Type B pancreatic cell (in vitro differentiated cells): ENCODE measurements at regions not wholly inside any gene's neighbourhood (a gene's known extent, or its start where the extent isn't known, plus 50 kb on each side); places are given as distances from the start of the nearest gene placed in this dataset.

Source experiments
- DNase-seq: peaks from one replicate; pipeline ENCODE4 v3.0.0; 2021; ENCODE audit warnings: mixed read lengths; ENCODE audit not compliant: unreplicated experiment; ENCODE audit errors: extremely low spot score
- H3K27ac Mint-ChIP-seq: 2 replicates; pipeline ENCODE4 v1.8.0; 2021; ENCODE audit warnings: mild to moderate bottlenecking, mixed read lengths
- H3K27me3 Mint-ChIP-seq: 2 replicates; pipeline ENCODE4 v1.8.0; 2021; ENCODE audit warnings: mixed read lengths
- H3K36me3 Mint-ChIP-seq: 2 replicates; pipeline ENCODE4 v1.8.0; 2021; ENCODE audit warnings: mixed read lengths
- H3K4me1 Mint-ChIP-seq: one replicate; pipeline ENCODE4 v1.8.0; 2021; ENCODE audit warnings: mixed read lengths; ENCODE audit not compliant: unreplicated experiment
- H3K4me3 Mint-ChIP-seq: 2 replicates; pipeline ENCODE4 v1.8.0; 2021; ENCODE audit warnings: mild to moderate bottlenecking, mixed read lengths
- H3K9me3 Mint-ChIP-seq: 2 replicates; pipeline ENCODE4 v1.8.0; 2021; ENCODE audit warnings: mixed read lengths
- TF ChIP-seq, protein P1 (sequence below): fragments of 200-600 bp; sonication (generic); conservative IDR thresholded peaks from 2 replicates; pipeline ENCODE4 v1.5.0; 2021; ENCODE audit warnings: antibody characterized with exemption, mild to moderate bottlenecking

DNA sequence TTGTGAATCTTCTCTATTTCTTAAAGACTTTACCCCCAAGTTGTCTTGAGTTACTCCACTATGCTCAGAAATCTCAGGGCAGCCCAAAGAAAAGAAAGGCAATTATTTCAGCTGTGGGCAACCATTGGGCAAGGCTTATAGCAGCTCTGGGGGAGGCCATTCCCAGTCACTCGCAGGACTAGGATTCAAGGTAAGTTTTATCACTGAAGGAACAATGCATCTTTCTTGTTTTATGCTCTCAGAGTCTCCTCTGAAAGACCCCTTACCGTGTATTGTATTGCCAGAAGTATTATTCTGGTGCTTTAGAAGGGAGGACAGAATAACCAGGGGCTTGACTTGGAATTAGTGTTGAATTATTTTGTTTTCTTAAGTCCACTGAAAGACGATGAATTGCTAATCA lies 586.3 kb upstream of the MAP3K7 start:
- H3K4me3 Mint-ChIP-seq = no peak overlapping the region
- H3K27me3 Mint-ChIP-seq = no peaks in the 10 kb centered on the region
- TF ChIP-seq, protein P1, sequence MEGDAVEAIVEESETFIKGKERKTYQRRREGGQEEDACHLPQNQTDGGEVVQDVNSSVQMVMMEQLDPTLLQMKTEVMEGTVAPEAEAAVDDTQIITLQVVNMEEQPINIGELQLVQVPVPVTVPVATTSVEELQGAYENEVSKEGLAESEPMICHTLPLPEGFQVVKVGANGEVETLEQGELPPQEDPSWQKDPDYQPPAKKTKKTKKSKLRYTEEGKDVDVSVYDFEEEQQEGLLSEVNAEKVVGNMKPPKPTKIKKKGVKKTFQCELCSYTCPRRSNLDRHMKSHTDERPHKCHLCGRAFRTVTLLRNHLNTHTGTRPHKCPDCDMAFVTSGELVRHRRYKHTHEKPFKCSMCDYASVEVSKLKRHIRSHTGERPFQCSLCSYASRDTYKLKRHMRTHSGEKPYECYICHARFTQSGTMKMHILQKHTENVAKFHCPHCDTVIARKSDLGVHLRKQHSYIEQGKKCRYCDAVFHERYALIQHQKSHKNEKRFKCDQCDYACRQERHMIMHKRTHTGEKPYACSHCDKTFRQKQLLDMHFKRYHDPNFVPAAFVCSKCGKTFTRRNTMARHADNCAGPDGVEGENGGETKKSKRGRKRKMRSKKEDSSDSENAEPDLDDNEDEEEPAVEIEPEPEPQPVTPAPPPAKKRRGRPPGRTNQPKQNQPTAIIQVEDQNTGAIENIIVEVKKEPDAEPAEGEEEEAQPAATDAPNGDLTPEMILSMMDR = no peak
- no peak for DNase-seq
- H3K36me3 Mint-ChIP-seq = no peaks in the 10 kb centered on the region
- H3K9me3 Mint-ChIP-seq = no peaks in the 10 kb centered on the region
- peaks cover 15% of the 10 kb centered on the region for H3K4me1 Mint-ChIP-seq
- no peak overlapping the region for H3K27ac Mint-ChIP-seq

DNA sequence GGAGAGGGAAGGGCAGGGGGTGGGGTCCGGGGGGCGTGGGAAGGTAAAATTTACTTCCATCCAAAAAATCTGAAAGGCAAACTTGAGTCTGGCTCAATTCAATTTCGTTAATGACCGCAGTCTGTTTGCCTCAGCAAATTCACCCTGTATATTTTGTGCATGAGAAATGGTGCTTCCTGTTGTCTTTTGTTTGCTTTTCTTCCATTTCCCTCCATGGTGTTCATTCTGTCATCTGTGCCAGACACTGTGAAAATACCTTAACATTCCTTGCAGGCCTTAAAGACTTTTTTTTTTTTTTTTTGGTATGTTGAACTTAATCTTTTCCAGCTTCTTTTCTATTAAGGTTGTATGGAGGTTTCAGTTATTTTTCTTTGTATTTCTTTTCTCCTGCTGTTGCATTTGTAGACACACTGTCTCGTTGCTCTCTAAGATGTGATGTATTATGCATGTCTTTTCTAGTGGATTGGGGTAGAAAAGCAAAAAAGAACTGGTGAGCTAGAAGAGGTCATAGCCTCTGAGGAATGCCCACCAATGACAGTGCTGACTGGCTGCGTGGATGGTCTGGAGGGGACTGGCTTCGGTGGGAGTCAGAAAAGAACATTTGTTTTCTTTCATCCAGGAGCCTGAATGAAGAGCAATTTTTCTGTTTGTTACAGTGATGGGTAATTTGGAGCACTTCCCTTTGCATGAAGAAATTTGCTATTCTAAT lies 585.0 kb upstream of the MAP3K7 start:
- peaks cover 15% of the 10 kb centered on the region for H3K4me1 Mint-ChIP-seq

DNA sequence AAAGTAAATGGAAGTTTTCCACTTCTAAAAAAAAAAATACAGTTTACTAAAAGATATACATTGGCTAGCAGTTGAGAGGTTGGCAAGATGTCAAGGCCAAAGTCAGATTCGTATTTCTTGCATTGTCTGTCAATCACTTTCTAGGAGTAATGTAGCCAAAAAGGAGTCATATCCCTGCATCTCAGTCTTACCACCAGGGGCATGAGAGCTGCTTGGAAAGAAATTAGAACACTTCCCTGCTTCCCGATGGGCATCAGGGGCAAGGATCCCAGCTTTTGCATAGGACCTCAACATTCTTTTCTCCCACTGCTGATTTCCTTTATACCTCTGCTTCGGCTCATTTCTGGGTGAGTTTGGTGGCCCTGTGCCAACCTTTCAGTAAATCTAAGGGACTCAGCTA lies 581.0 kb upstream of the MAP3K7 start:
- DNase-seq = no peak
- no peaks in the 10 kb centered on the region for H3K9me3 Mint-ChIP-seq
- H3K36me3 Mint-ChIP-seq = no peaks in the 10 kb centered on the region
- no peak overlapping the region for H3K27ac Mint-ChIP-seq
- H3K27me3 Mint-ChIP-seq = no peaks in the 10 kb centered on the region
- TF ChIP-seq, protein P1 = peak; percentile 67
- H3K4me3 Mint-ChIP-seq = no peak overlapping the region
- H3K4me1 Mint-ChIP-seq = peaks cover 15% of the 10 kb centered on the region

More for the DNA sequence above, 585.0 kb upstream of the MAP3K7 start:
- peak overlapping the region; percentile 37 for H3K27ac Mint-ChIP-seq
- no peaks in the 10 kb centered on the region for H3K27me3 Mint-ChIP-seq
- no peak for DNase-seq
- TF ChIP-seq, protein P1 = no peak
- H3K36me3 Mint-ChIP-seq = no peaks in the 10 kb centered on the region
- no peaks in the 10 kb centered on the region for H3K9me3 Mint-ChIP-seq
- H3K4me3 Mint-ChIP-seq = peak overlapping the region; percentile 7

DNA sequence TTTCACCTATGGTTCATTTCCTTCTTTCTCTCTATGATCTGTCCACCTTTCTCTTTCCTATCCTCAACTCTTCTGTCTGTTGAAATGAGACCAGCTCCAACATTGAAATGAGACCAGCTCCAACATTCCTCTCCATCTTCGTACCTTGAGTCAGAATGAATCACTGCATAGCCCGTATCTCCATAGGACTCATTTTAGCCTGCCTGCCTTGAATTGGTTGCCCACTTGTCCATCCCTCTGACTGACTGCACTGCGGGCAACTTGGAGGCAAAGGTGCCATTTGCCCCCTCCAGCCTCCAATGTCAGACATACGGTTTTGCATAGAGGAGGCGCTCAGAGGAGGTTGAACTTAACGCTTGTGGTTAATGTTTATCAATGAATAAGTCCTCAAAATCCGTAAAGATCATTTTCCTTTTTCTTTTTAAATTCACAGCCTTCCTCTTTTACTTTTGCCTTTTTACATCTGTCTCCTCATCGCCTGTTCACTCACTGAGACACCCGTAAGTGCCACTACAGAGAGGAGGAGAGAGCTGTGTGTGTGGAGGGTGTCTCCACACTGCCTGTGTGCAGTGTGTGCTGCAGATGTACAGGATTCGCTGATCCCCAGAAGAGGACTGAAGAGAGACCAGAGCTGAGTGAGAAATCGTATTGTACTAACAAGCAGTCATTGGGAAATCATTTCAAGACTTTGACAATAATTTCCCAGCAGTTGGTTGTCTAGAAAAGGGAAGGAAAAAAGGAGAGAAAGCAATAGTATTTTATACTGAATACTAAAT lies 579.6 kb upstream of the MAP3K7 start:
- Mint-ChIP-seq H3K4me3 (no peak overlapping the region), H3K27me3 (no peaks in the 10 kb centered on the region), H3K9me3 (no peaks in the 10 kb centered on the region), H3K4me1 (peaks cover 3% of the 10 kb centered on the region), H3K27ac (no peak overlapping the region), H3K36me3 (no peaks in the 10 kb centered on the region)
- TF ChIP-seq, protein P1 = no peak
- no peak for DNase-seq

DNA sequence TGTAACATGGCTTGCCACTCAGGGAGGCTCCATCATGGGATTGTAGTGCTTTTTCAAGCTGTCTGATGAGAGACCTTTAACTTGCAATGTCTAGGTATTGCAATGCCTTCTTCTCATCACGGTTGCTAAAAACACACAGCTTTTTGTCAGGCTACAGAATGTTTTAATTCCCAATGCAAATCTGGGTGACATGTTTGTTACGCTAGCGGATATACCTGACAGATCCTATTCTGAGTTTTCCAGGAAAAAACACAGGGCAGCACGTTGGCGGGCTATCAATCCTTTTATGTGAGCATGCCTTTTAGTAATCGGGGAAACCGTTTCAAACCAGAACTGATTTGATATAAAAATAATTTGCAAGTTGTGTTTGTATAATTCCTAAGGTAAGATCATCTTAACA lies 577.2 kb upstream of the MAP3K7 start:
- Mint-ChIP-seq H3K27me3 (no peaks in the 10 kb centered on the region), H3K27ac (no peak overlapping the region), H3K4me3 (no peak overlapping the region), H3K4me1 (peaks cover 7% of the 10 kb centered on the region), H3K36me3 (no peaks in the 10 kb centered on the region), H3K9me3 (no peaks in the 10 kb centered on the region)
- TF ChIP-seq, protein P1 = no peak
- no peak for DNase-seq
